ENCODE measurements at regions not wholly inside any gene's neighbourhood (a gene's known extent, or its start where the extent isn't known, plus 50 kb on each side); places are given as distances from the start of the nearest gene placed in this dataset.
"Not testable (repeated sequence)": the region's sequence is repeated elsewhere in the genome, so short reads cannot be mapped to it uniquely, and the experiment has no call there.

DNA sequence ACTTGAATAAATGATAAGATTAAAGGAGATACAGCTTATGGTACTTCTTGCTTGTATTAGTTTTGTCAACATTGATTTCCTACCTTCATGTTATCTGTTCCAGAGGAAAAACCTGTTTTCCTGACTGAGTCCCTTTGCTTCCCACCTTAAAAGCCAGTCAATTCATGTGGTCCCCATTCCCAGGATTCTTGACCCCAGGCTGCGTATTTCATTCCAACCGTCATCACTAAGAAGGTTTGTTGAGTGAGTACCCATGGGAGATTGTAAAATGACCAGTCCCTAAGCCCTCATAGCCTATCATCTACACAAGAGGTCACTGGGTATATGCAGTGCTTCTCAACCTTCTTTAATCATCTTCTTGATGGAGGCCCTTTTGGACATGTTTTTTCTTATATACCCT is 52.2 kb downstream of the BEX3 start:
- DNase-seq, result no peak

DNA sequence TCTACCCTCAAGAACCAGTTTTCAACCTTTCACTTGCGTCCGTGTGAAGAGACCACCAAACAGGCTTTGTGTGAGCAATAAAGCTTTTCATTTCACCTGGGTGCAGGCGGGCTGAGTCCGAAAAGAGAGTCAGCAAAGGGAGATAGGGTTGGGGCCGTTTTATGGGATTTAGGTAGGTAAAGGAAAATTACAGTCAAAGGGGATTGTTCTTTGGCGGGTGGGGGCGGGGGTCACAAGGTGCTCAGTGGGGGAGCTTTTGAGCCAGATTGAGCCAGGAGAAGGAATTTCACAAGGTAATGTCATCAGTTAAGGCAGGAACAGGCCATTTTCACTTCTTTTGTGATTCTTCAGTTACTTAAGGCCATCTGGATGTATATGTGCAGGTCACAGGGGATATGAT is 52.7 kb downstream of the BEX3 start:
- DNase-seq, result not testable (repeated sequence)

DNA sequence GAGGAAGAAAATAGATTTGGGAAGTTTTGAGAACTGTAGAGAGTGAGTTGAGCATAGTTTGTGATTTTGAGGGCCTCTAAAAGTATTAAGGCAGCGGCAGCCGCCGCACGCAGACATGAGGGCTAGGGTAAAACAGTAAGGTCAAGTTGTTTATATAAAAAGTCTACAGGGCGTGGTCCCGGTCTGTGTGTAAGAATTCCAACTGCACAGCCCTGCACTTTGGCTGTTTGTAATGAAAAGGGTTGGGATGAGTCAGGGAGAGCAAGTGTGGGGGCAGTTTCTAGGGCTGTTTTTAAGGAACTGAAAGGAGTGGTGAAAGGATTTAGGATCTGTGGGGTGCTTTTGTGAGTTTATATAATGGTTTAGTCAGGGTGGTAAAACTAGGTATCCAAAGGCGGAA is 55.0 kb downstream of the BEX3 start:
- DNase-seq, result no peak

DNA sequence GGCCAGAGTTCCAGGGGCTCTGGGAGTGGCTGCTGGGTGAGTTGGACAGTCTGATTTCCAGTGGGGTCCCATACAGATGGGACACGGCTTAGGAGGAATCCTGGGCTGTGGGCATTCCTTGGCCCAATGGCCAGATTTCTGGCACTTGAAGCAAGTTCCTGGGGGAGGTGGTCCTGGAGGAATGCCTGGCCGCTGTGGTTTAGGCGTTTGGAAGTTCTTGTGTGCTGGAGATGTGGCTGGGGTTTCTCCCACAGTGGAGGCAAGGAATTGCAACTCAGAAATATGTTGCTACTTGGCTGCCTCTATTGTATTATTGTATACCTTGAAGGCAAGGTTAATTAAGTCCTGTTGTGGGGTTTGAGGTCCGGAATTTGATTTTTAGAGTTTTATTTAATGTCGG is 56.5 kb downstream of the BEX3 start:
- not testable (repeated sequence) for DNase-seq

DNA sequence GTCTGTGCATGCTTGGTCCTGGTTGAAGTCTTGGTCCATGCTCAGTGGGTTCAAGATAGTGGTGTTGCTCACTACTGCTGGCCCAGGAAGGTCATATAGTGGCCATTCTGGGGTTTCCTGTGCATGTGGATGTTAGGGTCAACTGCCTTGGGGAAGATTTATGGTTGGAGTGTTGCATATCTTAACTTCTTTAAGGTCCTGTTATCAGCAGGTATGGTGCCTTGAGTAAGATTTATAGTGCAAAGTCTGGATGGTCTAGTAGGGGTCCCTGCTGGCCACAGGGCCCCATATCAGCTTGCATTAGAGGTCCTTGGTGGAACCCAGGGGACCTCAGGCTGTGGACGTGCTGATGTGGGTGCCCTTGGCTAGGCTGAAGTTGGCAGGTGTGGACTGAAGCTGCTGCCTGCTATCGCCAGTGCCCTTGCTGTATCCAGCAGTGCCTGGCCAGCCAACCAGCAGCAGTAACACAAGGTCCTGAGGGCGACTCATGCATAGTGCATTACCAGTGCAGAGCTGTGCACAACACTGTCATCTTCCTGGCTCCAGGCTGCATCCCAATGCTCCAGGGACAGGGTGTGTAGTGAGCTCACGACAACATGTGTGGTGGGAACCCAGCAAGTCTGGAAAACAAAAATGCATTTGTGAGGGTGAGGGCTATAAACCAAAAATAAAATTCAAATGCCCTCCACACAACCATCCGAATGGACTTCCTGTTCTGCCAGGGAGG is 61.0 kb downstream of the BEX3 start:
- no peak for DNase-seq

DNA sequence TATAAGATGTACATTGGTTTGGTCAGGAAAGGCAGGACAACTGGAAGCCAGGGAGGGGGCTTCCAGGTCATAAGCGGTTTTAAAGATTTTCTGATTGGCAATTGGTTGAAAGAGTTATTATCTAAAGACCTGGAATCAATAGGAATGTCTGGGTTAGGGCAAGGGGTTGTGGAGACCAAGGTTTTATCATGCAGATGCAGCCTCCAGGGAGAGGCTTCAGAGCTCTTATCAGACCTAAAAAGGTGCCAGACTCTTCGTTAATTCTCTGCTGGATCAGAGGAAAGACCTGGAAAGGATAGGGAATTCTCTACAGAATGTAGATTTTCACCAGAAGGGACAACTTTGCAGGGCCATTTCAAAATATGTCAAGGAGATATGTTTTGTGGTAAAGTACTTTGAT is 62.8 kb downstream of the BEX3 start:
- DNase-seq, result no peak

DNA sequence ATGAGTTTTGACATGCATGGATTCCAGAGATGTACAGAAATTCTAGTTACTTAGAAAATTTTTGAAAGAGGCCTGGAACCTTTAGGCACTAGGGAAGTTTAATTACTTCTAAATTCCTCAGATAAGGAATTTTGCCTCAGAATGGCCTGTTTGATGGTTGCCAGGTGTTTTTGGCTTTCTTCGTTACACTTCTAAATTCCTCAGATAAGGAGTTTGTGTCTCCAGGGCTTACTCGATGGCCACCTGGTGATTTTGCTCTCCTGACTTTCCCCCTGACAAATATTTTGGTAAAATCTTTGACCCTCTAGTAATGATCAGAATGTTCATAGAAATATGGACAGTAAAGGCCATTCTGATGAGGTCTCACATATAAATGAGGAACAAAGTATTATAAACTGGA is 64.3 kb downstream of the BEX3 start:
- DNase-seq, result no peak

DNA sequence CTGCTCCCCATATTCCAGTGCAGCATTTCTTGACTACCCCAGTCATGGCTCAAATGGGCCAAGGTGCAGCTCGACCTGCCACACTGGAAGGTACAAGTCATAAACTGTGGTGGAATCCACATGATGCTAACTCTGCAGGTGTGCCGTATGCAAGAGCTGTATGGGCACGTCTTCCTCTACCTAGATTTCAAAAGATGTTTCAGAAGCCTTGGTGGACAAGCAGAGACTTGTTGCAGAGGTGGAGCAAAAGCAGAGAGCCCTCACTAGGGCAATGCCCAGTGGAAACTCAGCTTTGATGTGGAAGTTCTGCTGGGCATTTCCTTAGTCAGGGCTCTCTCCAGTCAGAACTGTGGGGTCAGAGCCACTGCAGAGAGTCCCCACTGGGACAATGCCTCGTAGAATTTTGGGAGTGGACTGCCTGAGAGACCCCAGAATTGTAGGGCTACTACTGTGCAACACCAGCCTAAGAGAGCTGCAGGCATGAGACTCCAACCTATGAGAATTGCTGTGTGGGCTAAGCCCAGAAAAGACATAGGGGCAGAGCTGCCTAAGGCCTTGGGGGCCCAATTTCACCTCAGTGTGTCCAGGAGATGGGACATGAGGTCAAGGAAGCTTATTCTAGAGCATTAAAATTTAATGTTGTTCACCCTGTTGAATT is 65.7 kb downstream of the BEX3 start:
- no peak for DNase-seq

DNA sequence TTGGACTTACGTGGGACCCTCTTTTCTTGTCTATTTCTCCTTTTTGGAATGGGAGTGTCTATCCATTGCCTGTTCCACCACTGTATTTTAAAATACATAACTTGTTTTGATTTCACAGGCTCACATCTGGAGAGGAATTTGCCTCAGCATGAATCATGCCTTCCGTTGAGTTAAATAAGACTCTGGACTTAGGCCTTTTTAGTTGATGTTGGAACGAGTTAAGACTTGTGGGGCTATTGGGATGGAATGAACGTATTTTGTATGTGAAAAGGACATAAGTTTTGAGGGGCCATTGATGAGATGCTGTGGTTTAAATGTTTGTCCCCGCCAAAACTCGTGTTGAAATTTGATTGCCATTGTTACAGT is 66.2 kb downstream of the BEX3 start:
- peak; percentile 67 for DNase-seq

DNA sequence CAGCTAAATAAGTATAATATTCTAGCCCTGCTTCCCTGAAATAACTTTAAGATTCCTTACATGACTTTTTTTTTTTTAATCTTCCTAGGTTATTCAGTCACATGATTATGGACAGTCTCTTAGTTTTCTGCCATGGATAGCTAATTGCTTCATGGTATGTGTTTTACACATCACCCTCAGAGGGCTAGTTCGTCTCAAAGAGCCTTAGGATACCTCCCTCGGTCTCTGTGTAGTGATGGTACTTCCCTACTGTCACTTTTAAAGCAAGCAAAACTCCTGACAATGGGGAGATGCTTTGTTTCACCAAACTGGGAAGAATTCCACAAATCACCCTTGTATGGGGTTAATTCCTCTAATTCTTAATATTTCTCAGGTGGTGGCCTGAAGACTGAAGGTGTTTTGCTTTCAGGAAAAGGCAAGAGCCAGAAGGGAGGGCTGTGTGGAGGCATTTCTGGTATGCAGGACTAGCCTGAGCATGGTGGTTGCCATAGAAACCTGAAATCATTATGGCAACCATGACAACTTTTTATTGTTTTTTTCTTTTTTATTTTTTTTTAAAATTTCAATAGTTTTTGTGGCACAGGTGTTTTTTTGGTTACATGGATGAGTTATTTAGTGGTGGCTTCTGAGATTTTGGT is 70.4 kb downstream of the BEX3 start:
- peak; percentile 55 for DNase-seq

Measured in dermis blood vessel endothelial cell (primary cell).